ENCODE measurements at regions not wholly inside any gene's neighbourhood (a gene's known extent, or its start where the extent isn't known, plus 50 kb on each side); places are given as distances from the start of the nearest gene placed in this dataset.

DNA sequence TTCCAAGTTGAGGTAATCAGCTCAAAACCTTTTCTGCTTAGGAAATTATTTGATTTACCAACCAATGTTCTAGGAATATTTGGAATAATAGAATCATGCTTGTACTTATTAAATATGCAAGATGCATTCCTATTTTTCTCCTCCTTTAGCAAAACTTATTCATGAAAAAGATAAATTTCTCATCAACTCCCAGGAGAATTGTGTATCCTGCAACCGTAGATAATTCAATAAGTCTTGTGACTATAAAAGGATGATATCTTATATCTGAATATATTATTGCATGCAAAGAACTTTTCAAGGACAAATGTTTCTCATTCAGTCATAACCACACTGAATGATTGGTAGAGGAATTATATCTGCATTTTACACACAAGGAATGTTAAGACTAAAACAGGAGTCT, 84.9 kb upstream of the CCNG1 start:
- TF ChIP-seq, protein P1, sequence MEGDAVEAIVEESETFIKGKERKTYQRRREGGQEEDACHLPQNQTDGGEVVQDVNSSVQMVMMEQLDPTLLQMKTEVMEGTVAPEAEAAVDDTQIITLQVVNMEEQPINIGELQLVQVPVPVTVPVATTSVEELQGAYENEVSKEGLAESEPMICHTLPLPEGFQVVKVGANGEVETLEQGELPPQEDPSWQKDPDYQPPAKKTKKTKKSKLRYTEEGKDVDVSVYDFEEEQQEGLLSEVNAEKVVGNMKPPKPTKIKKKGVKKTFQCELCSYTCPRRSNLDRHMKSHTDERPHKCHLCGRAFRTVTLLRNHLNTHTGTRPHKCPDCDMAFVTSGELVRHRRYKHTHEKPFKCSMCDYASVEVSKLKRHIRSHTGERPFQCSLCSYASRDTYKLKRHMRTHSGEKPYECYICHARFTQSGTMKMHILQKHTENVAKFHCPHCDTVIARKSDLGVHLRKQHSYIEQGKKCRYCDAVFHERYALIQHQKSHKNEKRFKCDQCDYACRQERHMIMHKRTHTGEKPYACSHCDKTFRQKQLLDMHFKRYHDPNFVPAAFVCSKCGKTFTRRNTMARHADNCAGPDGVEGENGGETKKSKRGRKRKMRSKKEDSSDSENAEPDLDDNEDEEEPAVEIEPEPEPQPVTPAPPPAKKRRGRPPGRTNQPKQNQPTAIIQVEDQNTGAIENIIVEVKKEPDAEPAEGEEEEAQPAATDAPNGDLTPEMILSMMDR (IDR thresholded peaks at IDR 0.05; ENCODE audit: insufficient read depth, low read length, poor library complexity, severe bottlenecking) = no peak
- TF ChIP-seq EZH2phosphoT487 (conservative IDR thresholded peaks at IDR 0.05; ENCODE audit: low read length) = no peak

All from SU-DHL-6 (cell line).